ENCODE measurements at regions not wholly inside any gene's neighbourhood (a gene's known extent, or its start where the extent isn't known, plus 50 kb on each side); places are given as distances from the start of the nearest gene placed in this dataset.

- ChIA-PET POLR2A (ENCODE audit: unreplicated experiment) (no interaction called here), CTCF (interaction anchor here (1.1 kb wide), 1 partner anchor 9 kb away, joined by 4 read pairs; no protein-coding TSS in a partner anchor)
- Histone ChIP-seq H3K9me3 (ENCODE audit: control insufficient read depth, insufficient read depth, low read length) (no peaks in the 10 kb centered on the region), H2BK15ac (ENCODE audit: low read depth, low read length) (no peak overlapping the region), H2BK5ac (ENCODE audit: low read depth, low read length, poor library complexity, severe bottlenecking) (no peak overlapping the region), H2AFZ (replicated peaks; ENCODE audit: low read length, poor library complexity) (no peak overlapping the region), H3K56ac (ENCODE audit: extremely low read depth, insufficient read depth, low read length) (no peak overlapping the region), H4K5ac (ENCODE audit: low read depth, low read length) (no peak overlapping the region), H3K79me1 (ENCODE audit: low read depth in 1 of 2, low read length in 2 of 2) (no peaks in the 10 kb centered on the region), H3K23ac (ENCODE audit: low read depth, low read length) (no peak overlapping the region), H3K36me3 (ENCODE audit: control insufficient read depth, insufficient read depth, low read length) (no peaks in the 10 kb centered on the region), H3K9ac (ENCODE audit: low read depth, low read length) (no peak overlapping the region), H2AK5ac (ENCODE audit: low read depth, low read length) (no peak overlapping the region), H3K4me1 (ENCODE audit: control insufficient read depth, insufficient read depth, low read length) (no peaks in the 10 kb centered on the region), H4K20me1 (ENCODE audit: insufficient read depth, low read length) (no peaks in the 10 kb centered on the region), H4K91ac (ENCODE audit: insufficient read depth, low read depth, low read length) (no peak overlapping the region), H3K4me3 (ENCODE audit: insufficient read depth, low read depth, low read length) (no peak overlapping the region), H2BK20ac (ENCODE audit: low read depth, low read length) (no peak overlapping the region), H3K14ac (replicated peaks; ENCODE audit: low read depth, low read length) (no peak overlapping the region), H3K4me2 (ENCODE audit: low read depth, low read length) (no peak overlapping the region), H3K27ac (ENCODE audit: insufficient read depth, low read length) (no peak overlapping the region), H3K27me3 (ENCODE audit: control insufficient read depth, insufficient read depth, low read length) (no peaks in the 10 kb centered on the region), H2AK9ac (replicated peaks; ENCODE audit: low read depth, low read length, poor library complexity) (no peak overlapping the region), H2BK120ac (ENCODE audit: low read depth, low read length) (no peak overlapping the region), H3K18ac (ENCODE audit: low read depth, low read length) (no peak overlapping the region), H3K4ac (ENCODE audit: low read depth, low read length) (no peak overlapping the region), H3K9me1 (ENCODE audit: insufficient read depth, low read length) (no peaks in the 10 kb centered on the region), H4K8ac (ENCODE audit: low read depth in 2 of 2, low read length in 2 of 2) (no peak overlapping the region)
- ATAC-seq (ENCODE audit: low read depth) (no peak), DNase-seq (no peak)
- TF ChIP-seq POLR2A (IDR thresholded peaks at IDR 0.05; ENCODE audit: low read depth, low read length) (no peak), MAZ (IDR thresholded peaks at IDR 0.05; ENCODE audit: borderline replicate concordance, low read depth, low read length) (no peak)
- in situ Hi-C loops (cut with MboI; ENCODE audit: low sequenced_read_pairs) (no loop called here), intact Hi-C loops (cut with micrococcal nuclease) (no loop called here), dilution Hi-C loops (cut with HindIII; ENCODE audit: low sequenced_read_pairs, unreplicated experiment) (no loop called here)
- BruUV-seq (replicated peaks) = no TSS peak
- WGBS, 2 experiments (ENCODE audit: extremely low coverage in 2 of 2, insufficient read length in 1 of 2) = no CpG with 5 or more reads among the region's 1 CpG
Observed at GRCh38 chr6:119862719-119863118, 513.2 kb upstream of the MAN1A1 start.

All from IMR-90 (cell line).